ENCODE measurements at regions not wholly inside any gene's neighbourhood (a gene's known extent, or its start where the extent isn't known, plus 50 kb on each side); places are given as distances from the start of the nearest gene placed in this dataset.
"Not testable (repeated sequence)": the region's sequence is repeated elsewhere in the genome, so short reads cannot be mapped to it uniquely, and the experiment has no call there.

GRCh38 chr2:185393091-185393490 lies 345.5 kb upstream of the FSIP2 start:
- no peak for DNase-seq

GRCh38 chr2:185402474-185402873 lies 336.1 kb upstream of the FSIP2 start:
- no peak for DNase-seq

GRCh38 chr2:185404578-185404977 lies 334.0 kb upstream of the FSIP2 start:
- no peak for DNase-seq

GRCh38 chr2:185417111-185417510 lies 321.5 kb upstream of the FSIP2 start:
- DNase-seq: no peak

- DNase-seq: no peak
Observed at GRCh38 chr2:185417688-185418087, 320.9 kb upstream of the FSIP2 start.

GRCh38 chr2:185424958-185425629 lies 313.5 kb upstream of the FSIP2 start:
- DNase-seq: peak; percentile 21

- no peak for DNase-seq
Observed at GRCh38 chr2:185428000-185428399, 310.6 kb upstream of the FSIP2 start.

- no peak for DNase-seq
Observed at GRCh38 chr2:185433824-185434223, 304.8 kb upstream of the FSIP2 start.

GRCh38 chr2:185436787-185437372 lies 301.7 kb upstream of the FSIP2 start:
- DNase-seq: no peak

- no peak for DNase-seq
Observed at GRCh38 chr2:185441486-185442005, 297.1 kb upstream of the FSIP2 start.

GRCh38 chr2:185456517-185456916 lies 282.1 kb upstream of the FSIP2 start:
- no peak for DNase-seq

GRCh38 chr2:185463481-185463880 lies 275.1 kb upstream of the FSIP2 start:
- no peak for DNase-seq

- DNase-seq: no peak
Observed at GRCh38 chr2:185466915-185467314, 271.7 kb upstream of the FSIP2 start.

- DNase-seq: no peak
Observed at GRCh38 chr2:185471441-185471840, 267.2 kb upstream of the FSIP2 start.

GRCh38 chr2:185472574-185472973 lies 266.0 kb upstream of the FSIP2 start:
- no peak for DNase-seq

GRCh38 chr2:185473838-185474237 lies 264.8 kb upstream of the FSIP2 start:
- no peak for DNase-seq

- DNase-seq: no peak
Observed at GRCh38 chr2:185475914-185476313, 262.7 kb upstream of the FSIP2 start.

- DNase-seq: no peak
Observed at GRCh38 chr2:185477452-185477851, 261.2 kb upstream of the FSIP2 start.

GRCh38 chr2:185484602-185485001 lies 254.0 kb upstream of the FSIP2 start:
- DNase-seq: no peak

GRCh38 chr2:185502351-185502750 lies 236.3 kb upstream of the FSIP2 start:
- DNase-seq: no peak

GRCh38 chr2:185507719-185508118 lies 230.9 kb upstream of the FSIP2 start:
- DNase-seq: no peak

GRCh38 chr2:185510060-185510459 lies 228.5 kb upstream of the FSIP2 start:
- DNase-seq: no peak

- no peak for DNase-seq
Observed at GRCh38 chr2:185511925-185512324, 226.7 kb upstream of the FSIP2 start.

- no peak for DNase-seq
Observed at GRCh38 chr2:185522472-185522871, 216.1 kb upstream of the FSIP2 start.

GRCh38 chr2:185524242-185524641 lies 214.4 kb upstream of the FSIP2 start:
- not testable (repeated sequence) for DNase-seq

Data from stimulated activated CD4-positive, alpha-beta T cell treated with anti-CD3 and anti-CD28 coated beads, Interleukin-1b, Interleukin-23, amount 100 ng/mL, for 48 hours (primary cell).